ENCODE measurements at regions not wholly inside any gene's neighbourhood (a gene's known extent, or its start where the extent isn't known, plus 50 kb on each side); places are given as distances from the start of the nearest gene placed in this dataset.
A peak's percentile ranks its signal among the peaks of the same experiment; 100 is the strongest.
"Not testable (repeated sequence)": the region's sequence is repeated elsewhere in the genome, so short reads cannot be mapped to it uniquely, and the experiment has no call there.

GRCh38 chr10:27347827-27348207, 107.2 kb upstream of the ACBD5 start:
- DNase-seq (ENCODE audit: low read depth in 2 of 2, low spot score in 1 of 2), result not testable (repeated sequence)

DNA sequence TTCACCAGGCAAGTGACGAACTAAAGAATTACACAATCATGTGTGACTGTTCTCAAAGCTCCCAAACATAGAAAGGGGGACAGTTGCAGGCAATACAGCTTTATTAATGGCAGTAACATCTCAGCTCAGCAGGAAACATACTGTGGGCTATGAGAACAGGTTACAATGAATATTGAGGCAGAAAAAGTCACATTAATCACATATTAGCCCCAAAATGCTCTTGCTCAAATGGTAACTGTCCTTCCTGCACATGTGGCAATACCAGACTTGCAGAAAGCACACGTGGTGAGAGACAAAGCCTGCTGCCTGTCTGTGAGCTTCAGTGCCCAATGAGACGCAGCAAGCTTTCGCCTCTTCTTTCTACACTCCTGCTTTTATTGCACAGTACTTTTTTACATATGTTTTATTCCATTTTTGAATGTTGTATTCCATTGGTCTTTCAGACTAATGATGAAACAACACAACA, 104.9 kb upstream of the ACBD5 start:
- DNase-seq (ENCODE audit: low read depth in 2 of 2, low spot score in 1 of 2), result no peak

DNA sequence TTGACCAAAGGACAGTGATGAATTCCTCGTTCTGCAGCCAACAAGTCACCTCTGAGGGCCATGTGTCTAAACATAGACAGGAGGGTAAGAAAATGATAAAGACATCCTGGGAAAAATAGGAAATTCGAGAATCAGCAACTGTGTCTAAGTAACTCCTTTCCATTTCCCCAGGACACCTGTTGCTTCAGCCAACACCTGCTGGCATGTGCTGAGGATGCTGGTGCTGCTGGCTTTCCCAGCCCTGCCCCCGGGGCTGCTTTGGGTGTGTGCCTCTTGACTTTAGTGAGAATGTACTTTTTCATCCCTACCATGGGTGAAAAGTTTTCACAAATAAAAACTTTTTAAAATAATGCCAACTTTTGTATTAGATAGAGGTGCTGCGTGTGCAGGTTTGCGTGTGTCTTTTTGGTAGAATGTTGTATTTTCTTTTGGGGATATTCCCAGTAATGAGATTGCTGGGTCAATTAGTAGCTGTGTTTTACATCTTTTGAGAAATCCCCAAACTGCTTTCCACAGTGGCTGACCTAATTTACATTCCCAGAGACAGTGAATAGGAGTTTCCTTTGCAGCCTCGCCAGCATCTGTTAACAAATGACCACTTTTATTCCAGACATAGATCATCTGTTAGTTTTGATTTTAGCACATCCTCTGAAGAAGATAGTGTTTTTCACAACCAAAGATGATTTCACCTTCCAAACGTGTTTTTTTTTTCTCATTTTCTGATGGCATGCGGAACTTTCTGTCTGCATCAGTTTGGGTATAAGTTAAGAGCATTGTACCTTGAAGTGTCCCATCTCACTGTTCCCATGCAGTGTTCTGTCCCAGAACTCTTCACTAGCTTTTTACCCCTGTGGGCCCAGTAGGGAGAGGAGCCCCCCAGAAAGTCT, 104.2 kb upstream of the ACBD5 start:
- DNase-seq (ENCODE audit: low read depth in 2 of 2, low spot score in 1 of 2), result no peak

GRCh38 chr10:27341001-27341400, 100.4 kb upstream of the ACBD5 start:
- no peak for DNase-seq (ENCODE audit: low read depth in 2 of 2, low spot score in 1 of 2)

- not testable (repeated sequence) for DNase-seq (ENCODE audit: low read depth in 2 of 2, low spot score in 1 of 2)
These were observed 94.6 kb upstream of the ACBD5 start for GRCh38 chr10:27335246-27335645.

DNA sequence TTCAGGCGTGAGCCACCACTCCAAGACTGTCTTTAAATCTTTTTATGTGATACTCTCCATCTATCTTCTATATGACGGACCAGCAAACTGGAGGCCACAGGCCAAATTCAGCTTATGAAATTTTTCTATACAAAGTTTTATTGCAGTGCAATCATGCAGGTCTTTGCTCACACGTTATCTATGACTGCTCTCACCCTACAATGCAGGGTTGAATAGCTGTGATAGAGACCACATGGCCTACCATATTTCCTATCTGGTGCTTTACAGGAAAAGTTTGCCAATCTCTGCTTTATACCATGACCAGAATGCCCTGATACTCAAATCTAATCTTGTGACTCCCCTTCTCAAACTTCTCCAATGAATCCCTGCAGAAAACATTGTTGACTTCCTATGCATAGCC, 89.5 kb upstream of the ACBD5 start:
- no peak for DNase-seq (ENCODE audit: low read depth in 2 of 2, low spot score in 1 of 2)

DNA sequence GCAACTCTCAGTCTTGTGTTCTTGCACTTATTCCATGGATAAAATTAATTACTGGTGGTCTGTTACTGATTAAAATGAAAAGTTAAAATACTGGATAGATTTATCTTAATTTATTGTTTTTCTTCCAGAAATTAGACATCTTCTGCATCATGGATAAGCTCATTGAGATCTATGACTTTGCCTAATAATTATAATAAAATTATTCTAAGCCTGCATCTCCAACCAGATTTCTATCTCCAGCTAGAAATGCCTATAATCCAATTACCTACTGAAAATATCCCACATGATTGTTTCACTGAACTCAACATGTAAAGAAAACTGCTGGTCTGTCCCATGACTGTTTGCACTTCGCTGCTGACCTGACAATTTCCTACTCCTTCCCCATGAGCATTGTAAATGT, 88.3 kb upstream of the ACBD5 start:
- no peak for DNase-seq (ENCODE audit: low read depth in 2 of 2, low spot score in 1 of 2)

GRCh38 chr10:27326748-27327147, 86.2 kb upstream of the ACBD5 start:
- DNase-seq (ENCODE audit: low read depth in 2 of 2, low spot score in 1 of 2), result not testable (repeated sequence)

DNA sequence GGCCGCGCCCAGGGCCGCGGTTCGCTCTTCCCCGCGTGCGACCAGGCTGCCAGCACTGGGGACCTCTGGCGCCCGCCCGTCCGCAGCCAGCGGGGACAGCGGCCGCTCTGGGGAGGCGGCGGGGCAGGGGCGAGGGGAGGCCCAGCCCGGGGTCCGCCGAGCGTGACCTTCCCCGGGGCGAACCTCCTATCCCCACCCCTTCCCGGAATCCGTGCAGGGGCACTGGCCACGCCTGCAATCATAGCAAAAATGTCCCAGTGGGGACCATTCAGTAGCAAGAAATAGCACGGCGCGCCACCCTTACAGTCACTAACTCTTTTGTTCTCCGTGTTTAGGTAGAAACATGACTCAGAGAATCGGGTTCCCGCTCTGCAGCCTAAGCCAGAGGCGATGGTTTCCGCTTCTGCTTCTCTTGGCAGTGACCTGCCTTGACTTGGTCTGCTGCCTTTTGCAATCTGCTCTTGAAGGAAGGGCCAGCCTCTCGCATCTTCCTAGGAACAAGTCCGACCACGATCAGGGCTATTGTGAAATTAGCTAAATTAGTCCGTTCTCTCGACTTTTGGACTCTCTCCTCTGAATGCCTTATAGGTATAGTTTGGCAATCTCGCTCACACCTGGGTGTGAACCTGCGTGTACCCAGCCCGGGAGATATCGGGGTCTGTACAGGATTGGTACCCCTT, 79.3 kb upstream of the ACBD5 start:
- peak in 1 of 2 donors; percentile 2 for DNase-seq (ENCODE audit: low read depth in 2 of 2, low spot score in 1 of 2)

- not testable (repeated sequence) for DNase-seq (ENCODE audit: low read depth in 2 of 2, low spot score in 1 of 2)
These were observed 78.5 kb upstream of the ACBD5 start for GRCh38 chr10:27319139-27319538.

GRCh38 chr10:27315082-27315481, 74.5 kb upstream of the ACBD5 start:
- not testable (repeated sequence) for DNase-seq (ENCODE audit: low read depth in 2 of 2, low spot score in 1 of 2)

- DNase-seq (ENCODE audit: low read depth in 2 of 2, low spot score in 1 of 2), result not testable (repeated sequence)
These were observed 73.0 kb upstream of the ACBD5 start for GRCh38 chr10:27313586-27313985.

GRCh38 chr10:27312854-27313253, 72.3 kb upstream of the ACBD5 start:
- no peak for DNase-seq (ENCODE audit: low read depth in 2 of 2, low spot score in 1 of 2)

- DNase-seq (ENCODE audit: low read depth in 2 of 2, low spot score in 1 of 2), result not testable (repeated sequence)
These were observed 71.2 kb upstream of the ACBD5 start for GRCh38 chr10:27311809-27312208.

DNA sequence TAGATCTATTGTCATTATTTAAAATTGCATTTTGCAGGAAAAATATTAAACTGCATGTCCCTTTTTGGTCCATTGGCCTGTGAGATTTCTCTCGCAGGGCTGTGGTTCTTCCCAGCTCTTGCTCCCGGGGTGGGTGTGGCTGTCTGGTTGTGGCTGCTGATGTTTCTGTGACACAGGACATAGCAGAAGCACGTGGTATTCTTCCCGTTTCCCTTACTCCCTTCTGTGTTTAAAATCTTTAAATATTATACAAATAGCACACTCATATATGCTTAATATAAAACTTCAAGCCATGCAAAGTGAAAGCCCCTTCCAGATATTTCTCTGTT, 57.9 kb upstream of the ACBD5 start:
- not testable (repeated sequence) for DNase-seq (ENCODE audit: low read depth in 2 of 2, low spot score in 1 of 2)

DNA sequence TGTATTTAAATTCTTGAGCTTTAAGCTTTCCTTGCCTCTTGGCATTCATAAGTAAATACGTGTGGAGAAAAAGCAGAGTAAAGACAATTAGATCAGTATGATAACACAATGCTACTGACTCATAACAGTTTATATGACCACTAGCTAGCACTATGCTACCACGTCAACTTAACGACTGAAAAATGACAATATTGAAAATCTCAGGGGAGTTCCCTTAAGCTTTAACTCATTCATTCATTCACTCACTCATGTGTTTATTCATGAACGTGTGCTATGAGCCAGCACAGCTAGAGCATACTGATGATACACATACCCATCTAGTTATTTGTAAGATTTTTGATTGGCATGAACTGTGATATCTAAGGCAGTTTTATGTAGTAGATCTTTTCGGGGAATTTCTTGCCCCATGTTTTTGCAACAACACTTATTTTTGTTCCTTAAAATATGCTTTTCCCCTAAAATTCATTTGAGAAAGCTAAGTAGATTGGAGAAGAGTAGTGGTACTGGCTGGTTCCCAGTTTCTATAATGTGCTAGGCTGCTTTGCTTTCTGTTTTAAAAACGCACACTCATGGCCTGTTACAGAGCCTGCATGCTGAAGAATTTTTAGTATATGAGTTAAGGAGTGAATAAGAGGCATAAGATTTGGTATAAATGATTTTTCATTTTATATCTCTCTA, 57.4 kb upstream of the ACBD5 start:
- DNase-seq (ENCODE audit: low read depth in 2 of 2, low spot score in 1 of 2), result no peak

DNA sequence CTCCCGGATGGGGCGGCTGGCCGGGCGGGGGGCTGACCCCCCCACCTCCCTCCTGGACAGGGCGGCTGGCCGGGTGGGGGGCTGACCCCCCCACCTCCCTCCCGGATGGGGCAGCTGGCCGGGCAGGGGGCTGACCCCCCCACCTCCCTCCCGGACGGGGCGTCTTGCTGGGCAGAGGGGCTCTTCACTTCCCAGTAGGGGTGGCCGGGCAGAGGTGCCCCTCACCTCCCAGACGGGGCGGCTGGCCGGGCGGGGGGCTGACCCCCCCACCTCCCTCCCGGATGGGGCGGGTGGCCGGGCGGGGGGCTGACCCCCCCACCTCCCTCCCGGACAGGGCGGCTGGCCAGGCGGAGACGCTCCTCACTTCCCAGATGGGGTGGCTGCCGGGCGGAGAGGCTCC, 55.7 kb upstream of the ACBD5 start:
- not testable (repeated sequence) for DNase-seq (ENCODE audit: low read depth in 2 of 2, low spot score in 1 of 2)

GRCh38 chr10:27291253-27291895, 50.8 kb upstream of the ACBD5 start:
- DNase-seq (ENCODE audit: low read depth in 2 of 2, low spot score in 1 of 2), result not testable (repeated sequence)

All from stimulated activated CD8-positive, alpha-beta memory T cell treated with anti-CD3 and anti-CD28 coated beads, Interleukin-4, amount 100 ng/mL, for 4 hours (primary cell).